HEK293 (cell line): ENCODE measurements at regions not wholly inside any gene's neighbourhood (a gene's known extent, or its start where the extent isn't known, plus 50 kb on each side); places are given as distances from the start of the nearest gene placed in this dataset.
A peak's percentile ranks its signal among the peaks of the same experiment; 100 is the strongest.

ENCODE experiments used
- GLI4 ChIP-seq: fragments of 450-650 bp; formaldehyde crosslinking; IDR thresholded peaks from 2 replicates; pipeline ENCODE4 v1.5.1; 2016; ENCODE audit warnings: missing biosample characterization, missing genetic modification characterization
- GLIS1 ChIP-seq: fragments of 450-650 bp; formaldehyde crosslinking; IDR thresholded peaks from 2 replicates; pipeline ENCODE4 v1.5.1; 2016; ENCODE audit warnings: missing biosample characterization, missing genetic modification characterization
- IKZF3 ChIP-seq: fragments of 450-650 bp; IDR thresholded peaks from 2 replicates; pipeline ENCODE4 v1.5.0; 2018; ENCODE audit warnings: missing biosample characterization, mild to moderate bottlenecking, missing genetic modification characterization, moderate library complexity
- KLF1 ChIP-seq: fragments of 450-650 bp; formaldehyde crosslinking; IDR thresholded peaks from 2 replicates; pipeline ENCODE4 v1.5.1; 2016; ENCODE audit warnings: missing biosample characterization, missing genetic modification characterization
- OVOL3 ChIP-seq: fragments of 450-650 bp; formaldehyde crosslinking; IDR thresholded peaks from 2 replicates; pipeline ENCODE4 v1.5.1; 2016; ENCODE audit warnings: missing biosample characterization, missing genetic modification characterization
- PATZ1 ChIP-seq: fragments of 450-650 bp; formaldehyde crosslinking; IDR thresholded peaks from 2 replicates; pipeline ENCODE4 v1.5.1; 2016; ENCODE audit warnings: missing biosample characterization, missing genetic modification characterization
- PRDM10 ChIP-seq: fragments of 450-650 bp; formaldehyde crosslinking; IDR thresholded peaks from 2 replicates; pipeline ENCODE4 v1.5.1; 2016; ENCODE audit warnings: missing biosample characterization, missing genetic modification characterization
- ZBTB10 ChIP-seq: fragments of 450-650 bp; formaldehyde crosslinking; IDR thresholded peaks from 2 replicates; pipeline ENCODE4 v1.5.1; 2016; ENCODE audit warnings: missing biosample characterization, missing genetic modification characterization
- ZBTB26 ChIP-seq: fragments of 450-650 bp; formaldehyde crosslinking; optimal IDR thresholded peaks from 2 replicates; pipeline ENCODE3; 2016; ENCODE audit warnings: missing biosample characterization, mild to moderate bottlenecking, missing genetic modification characterization
- ZBTB49 ChIP-seq: fragments of 450-650 bp; formaldehyde crosslinking; IDR thresholded peaks from 2 replicates; pipeline ENCODE4 v1.5.1; 2016; ENCODE audit warnings: missing biosample characterization, missing genetic modification characterization, low read depth
- ZIC2 ChIP-seq: fragments of 450-650 bp; formaldehyde crosslinking; IDR thresholded peaks from 2 replicates; pipeline ENCODE4 v1.5.1; 2016; ENCODE audit warnings: missing biosample characterization, missing genetic modification characterization
- ZNF148 ChIP-seq: fragments of 450-650 bp; formaldehyde crosslinking; IDR thresholded peaks from 2 replicates; pipeline ENCODE4 v1.5.0; 2017; ENCODE audit warnings: missing biosample characterization, missing genetic modification characterization, borderline replicate concordance
- ZNF155 ChIP-seq: fragments of 450-650 bp; formaldehyde crosslinking; IDR thresholded peaks from 2 replicates; pipeline ENCODE4 v1.5.1; 2016; ENCODE audit warnings: missing biosample characterization, missing genetic modification characterization
- ZNF214 ChIP-seq: fragments of 450-650 bp; formaldehyde crosslinking; IDR thresholded peaks from 2 replicates; pipeline ENCODE4 v1.5.1; 2017; ENCODE audit warnings: missing biosample characterization, mild to moderate bottlenecking, missing genetic modification characterization, borderline replicate concordance
- ZNF24 ChIP-seq: fragments of 450-650 bp; formaldehyde crosslinking; IDR thresholded peaks from 2 replicates; pipeline ENCODE4 v1.5.1; 2016; ENCODE audit warnings: missing biosample characterization, missing genetic modification characterization
- ZNF274 ChIP-seq, 2 experiments: fragments of 200-500 bp in 1 of 2; fragments of 450-650 bp in 1 of 2; sonication (Bioruptor generic) in 1 of 2; formaldehyde crosslinking in 1 of 2; IDR thresholded peaks; 2 replicates each; pipeline versions ENCODE4 v1.5.1 to v1.6.1; 2014 to 2016; ENCODE audit warnings: borderline replicate concordance in 1 of 2, inconsistent platforms in 1 of 2, low read length in 1 of 2, missing biosample characterization in 1 of 2, missing genetic modification characterization in 1 of 2
- ZNF501 ChIP-seq: fragments of 450-650 bp; formaldehyde crosslinking; IDR thresholded peaks from 2 replicates; pipeline ENCODE4 v1.5.1; 2016; ENCODE audit warnings: missing biosample characterization, missing genetic modification characterization
- ZNF521 ChIP-seq: fragments of 450-650 bp; formaldehyde crosslinking; IDR thresholded peaks from 2 replicates; pipeline ENCODE4 v1.5.1; 2017; ENCODE audit warnings: missing biosample characterization, mild to moderate bottlenecking, missing genetic modification characterization
- ZNF548 ChIP-seq: fragments of 450-650 bp; formaldehyde crosslinking; IDR thresholded peaks from 2 replicates; pipeline ENCODE4 v1.5.1; 2016; ENCODE audit warnings: missing biosample characterization, missing genetic modification characterization
- ZNF629 ChIP-seq: fragments of 450-650 bp; formaldehyde crosslinking; IDR thresholded peaks from 2 replicates; pipeline ENCODE4 v1.5.1; 2017; ENCODE audit warnings: missing biosample characterization, missing genetic modification characterization
- ZNF768 ChIP-seq: fragments of 450-650 bp; formaldehyde crosslinking; IDR thresholded peaks from 2 replicates; pipeline ENCODE4 v1.5.1; 2018; ENCODE audit warnings: missing biosample characterization, mild to moderate bottlenecking, missing genetic modification characterization
- ZNF777 ChIP-seq: fragments of 450-650 bp; formaldehyde crosslinking; IDR thresholded peaks from 2 replicates; pipeline ENCODE4 v1.5.1; 2017; ENCODE audit warnings: missing biosample characterization, missing genetic modification characterization, borderline replicate concordance
- ZSCAN30 ChIP-seq: fragments of 450-650 bp; IDR thresholded peaks from 2 replicates; pipeline ENCODE4 v1.5.1; 2018; ENCODE audit warnings: missing biosample characterization, mild to moderate bottlenecking, missing genetic modification characterization, moderate library complexity
- ZSCAN4 ChIP-seq: fragments of 450-650 bp; formaldehyde crosslinking; IDR thresholded peaks from 2 replicates; pipeline ENCODE4 v1.5.1; 2017; ENCODE audit warnings: missing biosample characterization, missing genetic modification characterization

GRCh38 chr2:39494784-39495251 lies 57.7 kb upstream of the MAP4K3 start (continued):
- TF ChIP-seq ZBTB49 (tag by site-specific recombination), result no peak
- TF ChIP-seq OVOL3 (tag by site-specific recombination), result no peak
- TF ChIP-seq ZNF148 (tag by site-specific recombination), result no peak
- peak; percentile 87 for TF ChIP-seq ZIC2 (tag by site-specific recombination)
- TF ChIP-seq PRDM10 (tag by site-specific recombination), result 0 out of 2 replicates have a peak, but pooled peaks have one; percentile 16
- no peak for TF ChIP-seq IKZF3 (tag by site-specific recombination)
- no peak for TF ChIP-seq ZNF214
- no peak for TF ChIP-seq ZNF274 (IDR thresholded peaks at IDR 0.05; ENCODE audit: low read length)
- no peak for TF ChIP-seq ZNF274 (tag by site-specific recombination; IDR thresholded peaks at IDR 0.05; ENCODE audit: borderline replicate concordance)
- no peak for TF ChIP-seq ZNF768 (tag by site-specific recombination)
- TF ChIP-seq ZNF777 (tag by site-specific recombination), result no peak
- no peak for TF ChIP-seq GLI4 (tag by site-specific recombination)
- TF ChIP-seq KLF1 (tag by site-specific recombination), result no peak
- no peak for TF ChIP-seq ZSCAN4 (tag by site-specific recombination)
- no peak for TF ChIP-seq ZBTB26 (tag by site-specific recombination)
- TF ChIP-seq ZNF24, result no peak
- TF ChIP-seq ZNF521 (tag by site-specific recombination), result no peak
- TF ChIP-seq ZNF155, result no peak
- TF ChIP-seq ZNF629, result peak; percentile 93
- TF ChIP-seq GLIS1, result peak; percentile 85
- no peak for TF ChIP-seq ZNF501 (tag by site-specific recombination)
- no peak for TF ChIP-seq ZBTB10
- TF ChIP-seq PATZ1 (tag by site-specific recombination), result peak; percentile 41; the same call in 1 of the 2 replicates
- TF ChIP-seq ZSCAN30 (tag by site-specific recombination), result no peak
- no peak for TF ChIP-seq ZNF548
